Gastroesophageal sphincter (tissue), 4 donors: ENCODE measurements at regions not wholly inside any gene's neighbourhood (a gene's known extent, or its start where the extent isn't known, plus 50 kb on each side); places are given as distances from the start of the nearest gene placed in this dataset.

Experiments used
- ATAC-seq: fragments of 150-250 bp; one replicate; pipeline ENCODE4 v1.9.1; 2016; ENCODE audit warnings: mild to moderate bottlenecking, moderate library complexity
- H3K27ac ChIP-seq, 4 donors: fragments of 200-600 bp; sonication (generic) in 3 of 4; 1 replicate in 3 of 4; 2 replicates in 1 of 4; pipeline ENCODE4 v1.5.1; 2016 to 2019
- H3K27me3 ChIP-seq: fragments of 200-600 bp; sonication (generic); one replicate; pipeline ENCODE4 v1.5.1; 2019
- H3K36me3 ChIP-seq, 2 donors: fragments of 200-600 bp; sonication (generic); one replicate each; pipeline ENCODE4 v1.5.1; 2019; ENCODE audit warnings: control low read depth in 1 of 2
- H3K4me1 ChIP-seq, 3 donors: fragments of 200-600 bp; sonication (generic); 1 replicate in 2 of 3; 2 replicates in 1 of 3; pipeline ENCODE4 v1.5.1; 2016 to 2019; ENCODE audit warnings: control low read depth in 2 of 3
- H3K4me3 ChIP-seq, 2 donors: fragments of 200-600 bp; sonication (generic); one replicate each; pipeline ENCODE4 v1.5.1; 2019; ENCODE audit warnings: mild to moderate bottlenecking in 1 of 2, moderate library complexity in 1 of 2
- H3K9me3 ChIP-seq, 3 donors: fragments of 200-600 bp; sonication (generic); one replicate each; pipeline ENCODE4 v1.5.1; 2017 to 2019; ENCODE audit warnings: control low read depth in 2 of 3
- CTCF ChIP-seq, 4 experiments: fragments of 200-600 bp in 2 of 4; fragments of 450-650 bp in 2 of 4; sonication (generic) in 1 of 4; IDR thresholded peaks; one replicate each; pipeline ENCODE4 v1.5.1; 2017 to 2019; ENCODE audit warnings: antibody characterized with exemption in 4 of 4, mild to moderate bottlenecking in 2 of 4, moderate library complexity in 2 of 4
- EP300 ChIP-seq: sonication (generic); formaldehyde crosslinking; IDR thresholded peaks from one replicate; pipeline ENCODE4 v1.6.1; 2017; ENCODE audit warnings: antibody characterized with exemption, mild to moderate bottlenecking
- POLR2A ChIP-seq, 2 donors: fragments of 450-650 bp; IDR thresholded peaks; one replicate each; pipeline ENCODE4 v1.6.1; 2017; ENCODE audit warnings: antibody characterized with exemption in 2 of 2, mild to moderate bottlenecking in 2 of 2, moderate library complexity in 1 of 2
- POLR2AphosphoS5 ChIP-seq: sonication (generic); formaldehyde crosslinking; IDR thresholded peaks from one replicate; pipeline ENCODE4 v1.6.1; 2017; ENCODE audit warnings: antibody characterized with exemption
- WGBS, 2 donors: methylation state at CpG; one replicate each; pipeline ENCODE4 v1.1.5; 2018; ENCODE audit warnings: low coverage in 1 of 2; 5-methylcytosine and 5-hydroxymethylcytosine counted together

GRCh38 chr18:45277908-45278307 lies 337.4 kb upstream of the SLC14A2 start:
- Histone ChIP-seq H3K27ac (no peak overlapping the region), H3K4me1 (no peaks in the 10 kb centered on the region), H3K4me3 (no peak overlapping the region), H3K9me3 (no peaks in the 10 kb centered on the region), H3K27me3 (no peaks in the 10 kb centered on the region), H3K36me3 (no peaks in the 10 kb centered on the region)
- TF ChIP-seq POLR2A (IDR thresholded peaks at IDR 0.05) (no peak), CTCF (IDR thresholded peaks at IDR 0.05) (no peak), POLR2AphosphoS5 (no peak), EP300 (no peak)
- no peak for ATAC-seq
- WGBS, 2 donors = 85 to 94% methylated on average over 3 to 4 of the region's 4 CpGs

- WGBS, 2 donors = 66 to 78% methylated on average over 5 to 10 of the region's 10 CpGs
- no peak overlapping the region for H3K4me3 ChIP-seq
- H3K9me3 ChIP-seq = no peaks in the 10 kb centered on the region
- no peaks in the 10 kb centered on the region for H3K36me3 ChIP-seq
- TF ChIP-seq EP300 (no peak), POLR2AphosphoS5 (no peak), CTCF (IDR thresholded peaks at IDR 0.05) (no peak), POLR2A (IDR thresholded peaks at IDR 0.05) (no peak)
- H3K4me1 ChIP-seq = no peaks in the 10 kb centered on the region
- ATAC-seq = no peak
- H3K27me3 ChIP-seq = no peaks in the 10 kb centered on the region
- H3K27ac ChIP-seq = no peak overlapping the region
Measured at GRCh38 chr18:45280481-45281276, 334.6 kb upstream of the SLC14A2 start.

- H3K36me3 ChIP-seq = no peaks in the 10 kb centered on the region
- H3K27me3 ChIP-seq = no peaks in the 10 kb centered on the region
- no peak for TF ChIP-seq POLR2A (IDR thresholded peaks at IDR 0.05)
- no peak for TF ChIP-seq POLR2AphosphoS5
- no peak for TF ChIP-seq EP300
- no peak for TF ChIP-seq CTCF (IDR thresholded peaks at IDR 0.05)
- WGBS, 2 donors = 78 to 84% methylated on average over 3 to 4 of the region's 5 CpGs
- ATAC-seq = no peak
- no peak overlapping the region for H3K27ac ChIP-seq
- H3K4me3 ChIP-seq = no peak overlapping the region
- H3K9me3 ChIP-seq = no peaks in the 10 kb centered on the region
- no peaks in the 10 kb centered on the region for H3K4me1 ChIP-seq
Measured at GRCh38 chr18:45282101-45282812, 333.0 kb upstream of the SLC14A2 start.

GRCh38 chr18:45284174-45284573 lies 331.1 kb upstream of the SLC14A2 start:
- no peak for ATAC-seq
- Histone ChIP-seq H3K36me3 (no peaks in the 10 kb centered on the region), H3K27me3 (no peaks in the 10 kb centered on the region), H3K9me3 (no peaks in the 10 kb centered on the region), H3K4me3 (no peak overlapping the region), H3K27ac (no peak overlapping the region), H3K4me1 (no peaks in the 10 kb centered on the region)
- TF ChIP-seq CTCF (IDR thresholded peaks at IDR 0.05) = no peak
- WGBS, 2 donors = 82% methylated on average over 2 of the region's 2 CpGs; no CpG with 5 or more reads in 1 of the 2 donors

GRCh38 chr18:45284851-45285250 lies 330.4 kb upstream of the SLC14A2 start:
- Histone ChIP-seq H3K36me3 (no peaks in the 10 kb centered on the region), H3K27me3 (no peaks in the 10 kb centered on the region), H3K9me3 (no peaks in the 10 kb centered on the region), H3K27ac (no peak overlapping the region), H3K4me1 (no peaks in the 10 kb centered on the region), H3K4me3 (no peak overlapping the region)
- ATAC-seq = no peak
- TF ChIP-seq EP300 (no peak), POLR2A (IDR thresholded peaks at IDR 0.05) (no peak), POLR2AphosphoS5 (no peak), CTCF (IDR thresholded peaks at IDR 0.05) (no peak)
